CD4-positive, alpha-beta T cell treated with Interleukin-21 for 1 hour (primary cell): ENCODE measurements at regions not wholly inside any gene's neighbourhood (a gene's known extent, or its start where the extent isn't known, plus 50 kb on each side); places are given as distances from the start of the nearest gene placed in this dataset.

Experiments
- DNase-seq: peaks from one replicate; pipeline ENCODE4 v3.0.0-alpha.2; 2020

- no peak for DNase-seq
Measured at GRCh38 chr3:96070678-96071077, 743.7 kb upstream of the EPHA6 start.

- no peak for DNase-seq
Measured at GRCh38 chr3:96071097-96071496, 743.3 kb upstream of the EPHA6 start.

- DNase-seq = no peak
Measured at GRCh38 chr3:96072226-96072625, 742.2 kb upstream of the EPHA6 start.

DNA sequence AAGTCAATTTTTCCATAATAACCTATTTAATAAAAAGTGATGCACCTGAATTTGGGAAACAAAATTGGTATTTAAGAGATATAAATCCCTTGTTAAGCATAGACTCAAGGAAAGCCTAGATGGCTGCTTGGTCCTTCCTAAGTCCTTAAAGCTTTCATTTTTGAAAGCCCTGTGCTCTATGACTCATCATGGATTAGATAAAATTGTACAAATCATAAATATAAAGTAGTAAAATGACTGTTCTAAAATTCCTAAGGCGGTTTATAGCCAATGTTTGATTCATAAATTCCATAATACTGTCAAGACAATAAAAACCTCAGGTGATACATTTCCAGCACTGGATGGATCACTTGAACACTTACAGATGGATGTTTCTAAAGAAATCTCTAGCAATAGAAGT, 730.8 kb upstream of the EPHA6 start:
- DNase-seq = no peak

DNA sequence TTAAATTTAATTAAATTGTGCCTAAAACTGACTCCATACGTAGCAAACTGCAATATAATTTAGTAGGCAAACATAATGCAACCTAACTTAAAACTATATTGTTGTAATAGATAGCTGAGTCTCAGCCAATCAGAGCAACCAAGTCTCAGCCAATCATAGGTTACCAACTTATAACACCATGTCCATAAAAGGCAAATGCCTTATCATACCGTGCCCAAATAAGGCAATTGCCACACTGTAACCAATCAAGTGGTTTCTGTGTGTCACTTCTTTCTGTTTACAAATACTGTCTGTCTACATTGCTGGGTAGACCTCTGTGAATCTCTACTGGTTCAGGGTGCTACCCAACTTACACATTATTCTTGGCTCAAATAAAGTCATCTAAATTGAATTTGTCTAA, 728.4 kb upstream of the EPHA6 start:
- DNase-seq = no peak

DNA sequence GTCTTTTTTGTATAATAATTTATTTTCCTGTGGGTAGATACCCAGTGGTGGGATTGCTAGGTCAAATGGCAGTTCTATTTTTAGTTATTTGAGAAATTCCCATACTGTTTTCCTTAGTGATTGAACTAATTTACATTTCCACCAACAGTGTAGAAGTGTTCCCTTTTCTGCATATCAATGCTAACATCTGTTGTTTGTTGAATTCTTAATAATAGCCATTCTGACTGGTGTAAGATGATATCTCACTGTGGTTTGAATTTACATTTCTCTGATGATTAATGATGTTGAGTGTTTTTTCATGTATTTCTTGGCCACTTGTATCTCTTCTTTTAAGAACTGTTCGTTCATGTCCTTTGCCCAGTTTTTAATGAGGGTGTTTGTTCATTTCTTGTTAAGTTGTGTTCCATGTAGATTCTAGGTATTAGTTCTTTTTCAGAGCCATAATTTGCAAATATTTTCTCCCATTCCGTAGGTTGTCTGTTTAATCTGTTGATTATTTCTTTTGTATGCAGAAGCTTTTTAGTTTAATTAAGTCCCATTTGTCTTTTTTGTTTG, 713.3 kb upstream of the EPHA6 start:
- no peak for DNase-seq

DNA sequence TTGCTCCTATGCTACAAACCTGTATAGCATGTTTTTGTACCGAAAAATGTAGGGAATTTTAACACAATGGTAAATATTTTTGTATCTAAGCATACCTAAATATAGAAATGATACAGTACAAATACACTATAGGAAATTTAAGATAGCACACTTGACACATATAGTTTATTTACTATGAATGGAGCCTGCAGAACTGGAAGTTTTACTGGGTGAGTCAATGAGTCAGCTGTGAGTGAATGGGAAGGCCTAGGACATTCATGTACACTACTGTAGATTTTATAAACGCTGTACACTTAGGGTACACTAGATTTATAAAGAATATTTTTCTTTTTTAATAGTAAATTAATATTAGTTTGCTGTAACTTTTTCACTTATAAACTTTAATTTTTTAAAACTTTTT, 707.7 kb upstream of the EPHA6 start:
- DNase-seq = no peak
